GM12865 (cell line): ENCODE measurements at regions not wholly inside any gene's neighbourhood (a gene's known extent, or its start where the extent isn't known, plus 50 kb on each side); places are given as distances from the start of the nearest gene placed in this dataset.

Experiments
- DNase-seq: peaks from one replicate; pipeline ENCODE4 v3.0.0; 2010; ENCODE audit warnings: low read depth
- H3K4me3 ChIP-seq: 2 replicates; pipeline ENCODE4 v1.5.1; 2011; ENCODE audit warnings: mild to moderate bottlenecking, low read depth, low read length, control low read depth
- CTCF ChIP-seq: IDR thresholded peaks from 2 replicates; pipeline ENCODE4 v1.5.1; 2011; ENCODE audit warnings: low read length, control low read depth, low read depth, inconsistent platforms; ENCODE audit not compliant: insufficient read depth; ENCODE audit errors: missing control alignments

DNA sequence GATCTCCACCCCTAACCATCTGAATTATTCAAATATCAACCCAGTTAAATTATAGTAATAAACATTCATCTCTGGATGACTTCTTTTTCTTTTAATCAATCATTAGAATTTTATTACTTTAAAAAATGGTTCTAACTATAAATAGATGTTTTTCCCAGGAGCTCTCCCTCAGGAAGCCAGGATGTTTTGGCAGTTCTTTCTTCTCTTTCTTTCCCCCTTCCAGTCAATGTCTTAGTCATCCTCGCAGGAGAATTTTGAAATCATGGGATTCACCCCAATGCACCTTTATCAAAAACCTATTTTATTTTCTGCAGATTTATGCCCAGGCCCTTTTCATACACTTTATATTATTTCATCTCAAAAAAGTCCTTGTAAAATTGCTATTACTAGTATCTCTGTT, 711.6 kb downstream of the CDH11 start:
- DNase-seq, result no peak
- no peak overlapping the region for H3K4me3 ChIP-seq
- TF ChIP-seq CTCF, result no peak

GRCh38 chr16:64409783-64410210, 712.1 kb downstream of the CDH11 start:
- no peak for DNase-seq
- no peak overlapping the region for H3K4me3 ChIP-seq
- no peak for TF ChIP-seq CTCF

- H3K4me3 ChIP-seq, result no peak overlapping the region
- no peak for DNase-seq
- no peak for TF ChIP-seq CTCF
These were observed 713.2 kb downstream of the CDH11 start for GRCh38 chr16:64408699-64409098.

- H3K4me3 ChIP-seq, result no peak overlapping the region
- no peak for DNase-seq
- no peak for TF ChIP-seq CTCF
These were observed 715.1 kb downstream of the CDH11 start for GRCh38 chr16:64406770-64407181.

- no peak for DNase-seq
- TF ChIP-seq CTCF, result no peak
These were observed 718.5 kb downstream of the CDH11 start for GRCh38 chr16:64403352-64403751.

GRCh38 chr16:64398793-64399192, 723.1 kb downstream of the CDH11 start:
- no peak overlapping the region for H3K4me3 ChIP-seq
- TF ChIP-seq CTCF, result no peak
- DNase-seq, result no peak

More at GRCh38 chr16:64403352-64403751, 718.5 kb downstream of the CDH11 start:
- H3K4me3 ChIP-seq, result no peak overlapping the region

DNA sequence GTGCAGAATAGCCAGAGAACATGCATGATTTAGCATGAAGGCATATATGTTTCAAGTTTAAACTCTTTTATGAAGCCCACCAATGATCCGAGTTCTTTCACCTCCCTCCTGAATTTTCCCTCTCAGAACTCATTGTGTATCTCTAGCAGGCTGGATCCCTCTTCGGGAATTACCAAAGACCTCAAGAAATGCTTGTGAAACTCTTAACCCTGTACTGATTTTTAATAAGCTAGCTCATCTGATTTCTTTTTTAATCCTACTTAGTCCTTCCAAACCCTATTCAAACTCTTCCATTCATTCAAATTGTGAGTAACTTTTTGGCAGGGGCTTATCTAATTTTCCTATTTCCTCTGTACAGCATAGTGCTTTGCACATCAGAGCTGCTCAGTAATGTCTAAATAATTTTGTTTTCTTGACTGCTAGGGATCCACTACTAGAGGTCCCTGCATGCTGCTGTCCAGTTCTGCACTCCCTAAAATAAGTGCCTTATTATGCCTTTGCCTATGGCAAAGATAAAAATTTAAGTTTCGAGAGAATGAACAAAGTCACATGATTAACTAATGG, 723.8 kb downstream of the CDH11 start:
- TF ChIP-seq CTCF, result no peak
- DNase-seq, result no peak
- no peak overlapping the region for H3K4me3 ChIP-seq
